Liver (tissue), 8 donors: ENCODE measurements at regions not wholly inside any gene's neighbourhood (a gene's known extent, or its start where the extent isn't known, plus 50 kb on each side); places are given as distances from the start of the nearest gene placed in this dataset.

Source experiments
- DNase-seq: peaks from one replicate; pipeline ENCODE4 v3.0.0-alpha.2; 2017; ENCODE audit warnings: low spot score
- H3K27ac ChIP-seq, 2 donors: one replicate each; pipeline ENCODE4 v1.7.0; 2013; ENCODE audit warnings: inconsistent platforms in 2 of 2, low read length in 2 of 2, control low read depth in 1 of 2, low read depth in 1 of 2, mild to moderate bottlenecking in 1 of 2
- H3K27me3 ChIP-seq, 4 donors: one replicate each; pipeline versions ENCODE4 v1.6.1 to v1.7.0; 2013; ENCODE audit warnings: low read length in 3 of 4, inconsistent platforms in 1 of 4, mild to moderate bottlenecking in 1 of 4, moderate library complexity in 1 of 4; ENCODE audit not compliant: control insufficient read depth in 4 of 4, insufficient read depth in 4 of 4
- H3K36me3 ChIP-seq, 4 donors: one replicate each; pipeline versions ENCODE4 v1.6.1 to v1.7.0; 2013; ENCODE audit warnings: low read length in 3 of 4, mild to moderate bottlenecking in 3 of 4, low read depth in 1 of 4, moderate library complexity in 1 of 4; ENCODE audit not compliant: control insufficient read depth in 4 of 4, insufficient read depth in 3 of 4
- H3K4me1 ChIP-seq, 4 donors: one replicate each; pipeline versions ENCODE4 v1.6.1 to v1.7.0; 2013; ENCODE audit warnings: low read length in 3 of 4, mild to moderate bottlenecking in 3 of 4, moderate library complexity in 1 of 4; ENCODE audit not compliant: control insufficient read depth in 4 of 4, insufficient read depth in 4 of 4
- H3K4me3 ChIP-seq, 3 donors: one replicate each; pipeline versions ENCODE4 v1.6.1 to v1.7.0; 2013; ENCODE audit warnings: low read length in 3 of 3, control low read depth in 1 of 3, low read depth in 1 of 3, mild to moderate bottlenecking in 1 of 3
- H3K9ac ChIP-seq, 2 donors: one replicate each; pipeline ENCODE4 v1.7.0; 2013; ENCODE audit warnings: low read length in 2 of 2, mild to moderate bottlenecking in 2 of 2, moderate library complexity in 2 of 2, control low read depth in 1 of 2, low read depth in 1 of 2
- H3K9me3 ChIP-seq, 4 donors: one replicate each; pipeline versions ENCODE4 v1.6.1 to v1.7.0; 2013; ENCODE audit warnings: low read length in 3 of 4; ENCODE audit not compliant: control insufficient read depth in 4 of 4
- CTCF ChIP-seq: fragments of 150-350 bp; IDR thresholded peaks from 2 replicates; pipeline ENCODE4 v1.5.1; 2017; ENCODE audit warnings: improper control_type of control experiment, low read depth, low read length; ENCODE audit not compliant: missing input control
- EGR1 ChIP-seq, 2 donors: IDR thresholded peaks; 2 replicates each; pipeline ENCODE4 v1.6.1; 2016 to 2018; ENCODE audit warnings: antibody characterized with exemption in 2 of 2, low read depth in 2 of 2
- FOXA1 ChIP-seq: IDR thresholded peaks from 2 replicates; pipeline ENCODE4 v1.6.1; 2016; ENCODE audit warnings: antibody characterized with exemption
- FOXA2 ChIP-seq: IDR thresholded peaks from 2 replicates; pipeline ENCODE4 v1.6.1; 2016; ENCODE audit warnings: antibody characterized with exemption
- GABPA ChIP-seq, 2 donors: IDR thresholded peaks in 1 of 2; conservative IDR thresholded peaks in 1 of 2; 2 replicates each; pipeline ENCODE4 v1.6.1; 2016; ENCODE audit warnings: antibody characterized with exemption in 2 of 2, mild to moderate bottlenecking in 1 of 2, moderate library complexity in 1 of 2
- HNF4A ChIP-seq, 2 donors: conservative IDR thresholded peaks; 2 replicates each; pipeline ENCODE4 v1.6.1; 2016; ENCODE audit warnings: antibody characterized with exemption in 2 of 2, mild to moderate bottlenecking in 2 of 2
- HNF4G ChIP-seq: IDR thresholded peaks from 2 replicates; pipeline ENCODE4 v1.6.1; 2016; ENCODE audit warnings: antibody characterized with exemption
- JUND ChIP-seq, 2 donors: IDR thresholded peaks; 2 replicates each; pipeline ENCODE4 v1.6.1; 2016; ENCODE audit warnings: antibody characterized with exemption in 2 of 2
- MAX ChIP-seq: IDR thresholded peaks from 2 replicates; pipeline ENCODE4 v1.6.1; 2016; ENCODE audit warnings: antibody characterized with exemption
- RAD21 ChIP-seq, 2 donors: IDR thresholded peaks; 2 replicates each; pipeline ENCODE4 v1.6.1; 2016; ENCODE audit warnings: antibody characterized with exemption in 2 of 2, mild to moderate bottlenecking in 2 of 2
- REST ChIP-seq: IDR thresholded peaks from 2 replicates; pipeline ENCODE4 v1.6.1; 2016; ENCODE audit warnings: antibody characterized with exemption, mild to moderate bottlenecking
- SP1 ChIP-seq: IDR thresholded peaks from 2 replicates; pipeline ENCODE4 v1.6.1; 2018; ENCODE audit warnings: antibody characterized with exemption, mild to moderate bottlenecking
- TAF1 ChIP-seq: conservative IDR thresholded peaks from 2 replicates; pipeline ENCODE4 v1.6.1; 2016; ENCODE audit warnings: antibody characterized with exemption, mild to moderate bottlenecking
- YY1 ChIP-seq: IDR thresholded peaks from 2 replicates; pipeline ENCODE4 v1.6.1; 2016; ENCODE audit warnings: antibody characterized with exemption, mild to moderate bottlenecking
- WGBS: extraction: QIAGEN DNeasy Blood & Tissue Kit; methylation state at CpG from one replicate; pipeline ENCODE4 v1.1.7; 2013; 5-methylcytosine and 5-hydroxymethylcytosine counted together
- TF ChIP-seq, protein P1 (sequence below): IDR thresholded peaks from 2 replicates; pipeline ENCODE4 v1.6.1; 2016; ENCODE audit warnings: antibody characterized with exemption
- TF ChIP-seq, protein P2 (sequence below): IDR thresholded peaks from 2 replicates; pipeline ENCODE4 v1.6.1; 2016; ENCODE audit warnings: antibody characterized with exemption
- donor health status: healthy.
- donor health status: healthy.
- donor health status: healthy.
- donor health status: healthy.
- donor health status: healthy.

- no peak for TF ChIP-seq JUND (IDR thresholded peaks at IDR 0.05)
- TF ChIP-seq HNF4A (conservative IDR thresholded peaks at IDR 0.05) = no peak
- no peak for TF ChIP-seq REST
- TF ChIP-seq YY1 = no peak
- no peak for TF ChIP-seq FOXA1
- TF ChIP-seq MAX = no peak
- no peak for TF ChIP-seq RAD21 (IDR thresholded peaks at IDR 0.05)
- no peak for TF ChIP-seq TAF1
- H3K4me3 ChIP-seq = no peak overlapping the region
- no peak overlapping the region for H3K27ac ChIP-seq
- DNase-seq = no peak
- peaks cover 0 to 1% (median 0%) of the 10 kb centered on the region in 4 donors for H3K9me3 ChIP-seq
- no peak overlapping the region for H3K9ac ChIP-seq
- WGBS = 54% methylated on average over 3 of the region's 3 CpGs
- H3K4me1 ChIP-seq = no peaks in the 10 kb centered on the region
- H3K27me3 ChIP-seq = no peaks in the 10 kb centered on the region
- no peaks in the 10 kb centered on the region for H3K36me3 ChIP-seq
These were observed 304.7 kb upstream of the ROBO2 start for GRCh38 chr3:76735152-76735551.

DNA sequence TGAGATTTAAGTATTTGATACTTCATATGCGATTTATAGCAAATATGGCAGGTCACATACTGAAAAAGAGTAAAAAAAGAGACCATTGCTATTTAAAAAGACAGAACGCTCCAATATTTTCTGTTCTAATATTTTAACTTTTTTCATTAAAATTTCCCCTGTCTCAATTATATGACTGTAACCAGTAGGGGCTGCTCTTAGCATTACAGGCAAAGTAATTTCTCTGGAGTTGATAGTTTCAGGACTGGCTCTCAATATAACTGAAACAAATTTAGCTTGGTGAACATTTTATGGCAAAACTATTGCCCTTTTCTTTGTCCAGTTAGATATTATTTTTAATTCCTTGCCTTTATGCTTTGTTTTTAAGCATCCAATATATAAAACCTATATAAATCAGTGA, 286.3 kb upstream of the ROBO2 start:
- no peaks in the 10 kb centered on the region for H3K36me3 ChIP-seq
- DNase-seq = no peak
- H3K4me1 ChIP-seq = no peaks in the 10 kb centered on the region
- no peak overlapping the region for H3K4me3 ChIP-seq
- no peaks in the 10 kb centered on the region for H3K27me3 ChIP-seq
- WGBS = 40% methylated on average over 2 of the region's 2 CpGs
- TF ChIP-seq CTCF (peak; percentile 46), HNF4G (no peak), FOXA1 (no peak), RAD21 (IDR thresholded peaks at IDR 0.05) (peak; percentile 82 to 83), GABPA (IDR thresholded peaks at IDR 0.05 in 1 of 2, conservative IDR thresholded peaks at IDR 0.05 in 1 of 2) (no peak), REST (no peak), YY1 (no peak), MAX (no peak), HNF4A (conservative IDR thresholded peaks at IDR 0.05) (no peak), EGR1 (IDR thresholded peaks at IDR 0.05; ENCODE audit: low read depth in 2 of 2) (no peak), FOXA2 (no peak), SP1 (no peak)
- TF ChIP-seq, protein P1, sequence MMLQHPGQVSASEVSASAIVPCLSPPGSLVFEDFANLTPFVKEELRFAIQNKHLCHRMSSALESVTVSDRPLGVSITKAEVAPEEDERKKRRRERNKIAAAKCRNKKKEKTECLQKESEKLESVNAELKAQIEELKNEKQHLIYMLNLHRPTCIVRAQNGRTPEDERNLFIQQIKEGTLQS = no peak
- TF ChIP-seq, protein P2, sequence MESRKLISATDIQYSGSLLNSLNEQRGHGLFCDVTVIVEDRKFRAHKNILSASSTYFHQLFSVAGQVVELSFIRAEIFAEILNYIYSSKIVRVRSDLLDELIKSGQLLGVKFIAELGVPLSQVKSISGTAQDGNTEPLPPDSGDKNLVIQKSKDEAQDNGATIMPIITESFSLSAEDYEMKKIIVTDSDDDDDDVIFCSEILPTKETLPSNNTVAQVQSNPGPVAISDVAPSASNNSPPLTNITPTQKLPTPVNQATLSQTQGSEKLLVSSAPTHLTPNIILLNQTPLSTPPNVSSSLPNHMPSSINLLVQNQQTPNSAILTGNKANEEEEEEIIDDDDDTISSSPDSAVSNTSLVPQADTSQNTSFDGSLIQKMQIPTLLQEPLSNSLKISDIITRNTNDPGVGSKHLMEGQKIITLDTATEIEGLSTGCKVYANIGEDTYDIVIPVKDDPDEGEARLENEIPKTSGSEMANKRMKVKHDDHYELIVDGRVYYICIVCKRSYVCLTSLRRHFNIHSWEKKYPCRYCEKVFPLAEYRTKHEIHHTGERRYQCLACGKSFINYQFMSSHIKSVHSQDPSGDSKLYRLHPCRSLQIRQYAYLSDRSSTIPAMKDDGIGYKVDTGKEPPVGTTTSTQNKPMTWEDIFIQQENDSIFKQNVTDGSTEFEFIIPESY = no peak
- no peaks in the 10 kb centered on the region for H3K9me3 ChIP-seq
- no peak overlapping the region for H3K27ac ChIP-seq
- H3K9ac ChIP-seq = no peak overlapping the region
